T1000 (cell line): ENCODE measurements at regions not wholly inside any gene's neighbourhood (a gene's known extent, or its start where the extent isn't known, plus 50 kb on each side); places are given as distances from the start of the nearest gene placed in this dataset.

Source experiments
- DNase-seq: peaks from one replicate; lab custom pipeline; 2025; ENCODE audit warnings: mixed read lengths; lab: John Stamatoyannopoulos, UW

GRCh38 chr3:194995334-194995733 is 275.6 kb downstream of the XXYLT1 start:
- no peak for DNase-seq

DNA sequence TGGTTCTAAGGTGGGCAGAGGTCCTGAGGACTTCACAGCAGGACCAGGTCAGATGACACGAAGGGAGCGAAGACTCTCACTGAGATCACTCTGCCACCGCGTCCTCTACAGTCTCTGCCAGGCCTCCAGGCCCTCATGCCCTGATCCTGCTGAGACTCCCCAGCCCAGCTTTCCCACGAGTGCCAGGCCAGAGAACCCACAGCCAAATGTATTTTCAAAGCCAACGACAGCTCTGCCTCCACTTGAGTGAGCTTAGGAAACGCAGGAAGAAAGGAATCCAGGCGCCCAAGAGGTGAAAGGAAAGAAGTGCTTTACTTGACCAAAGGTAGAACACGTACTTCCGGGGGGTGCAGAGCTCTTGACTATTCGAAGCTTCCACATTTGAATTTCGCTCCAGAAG is 275.0 kb downstream of the XXYLT1 start:
- DNase-seq: no peak

GRCh38 chr3:194996746-194997145 is 274.2 kb downstream of the XXYLT1 start:
- DNase-seq: no peak

DNA sequence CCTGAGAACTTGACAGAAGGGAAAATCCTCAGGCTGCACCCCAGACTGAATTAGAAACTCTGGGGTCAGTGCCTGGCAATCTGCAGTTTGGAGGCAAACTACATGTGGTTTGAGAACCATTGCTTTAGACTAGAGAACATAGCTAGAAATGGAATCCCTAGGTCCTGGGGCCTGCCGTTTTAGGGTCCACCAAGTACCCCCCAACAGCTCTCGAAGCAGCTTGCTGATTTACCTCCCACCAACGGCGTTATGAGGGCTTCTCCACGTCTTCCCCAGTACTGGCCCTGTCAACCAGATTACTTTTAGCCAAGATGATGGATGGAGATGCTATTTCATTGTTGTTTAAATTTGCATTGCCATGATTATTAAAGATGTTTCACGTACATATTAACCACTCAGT is 272.5 kb downstream of the XXYLT1 start:
- no peak for DNase-seq

GRCh38 chr3:194998948-194999347 is 272.0 kb downstream of the XXYLT1 start:
- DNase-seq: no peak

GRCh38 chr3:194999491-194999890 is 271.5 kb downstream of the XXYLT1 start:
- DNase-seq: no peak

DNA sequence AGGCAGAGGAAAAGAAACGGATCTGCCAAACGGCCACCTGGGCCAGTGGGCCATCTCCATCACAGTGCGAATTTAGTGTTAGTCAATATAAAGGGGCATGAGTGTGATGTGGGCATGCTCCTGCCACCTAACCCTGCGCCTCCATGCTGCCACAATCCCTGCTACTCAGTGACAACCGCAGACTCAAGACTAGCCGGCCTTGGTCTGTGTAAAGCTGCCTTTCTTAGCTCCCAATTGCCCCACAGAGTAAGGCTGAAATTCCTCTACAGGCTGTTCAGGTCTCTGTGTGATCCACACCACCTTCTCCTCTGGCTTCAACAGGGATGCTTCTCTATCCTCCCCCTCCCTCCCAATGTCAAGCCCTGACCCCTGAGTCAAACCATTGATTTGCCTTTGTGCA is 269.7 kb downstream of the XXYLT1 start:
- no peak for DNase-seq

- DNase-seq: no peak
Measured at GRCh38 chr3:195001961-195002861, 268.7 kb downstream of the XXYLT1 start.

GRCh38 chr3:195003006-195003892 is 267.7 kb downstream of the XXYLT1 start:
- no peak for DNase-seq

DNA sequence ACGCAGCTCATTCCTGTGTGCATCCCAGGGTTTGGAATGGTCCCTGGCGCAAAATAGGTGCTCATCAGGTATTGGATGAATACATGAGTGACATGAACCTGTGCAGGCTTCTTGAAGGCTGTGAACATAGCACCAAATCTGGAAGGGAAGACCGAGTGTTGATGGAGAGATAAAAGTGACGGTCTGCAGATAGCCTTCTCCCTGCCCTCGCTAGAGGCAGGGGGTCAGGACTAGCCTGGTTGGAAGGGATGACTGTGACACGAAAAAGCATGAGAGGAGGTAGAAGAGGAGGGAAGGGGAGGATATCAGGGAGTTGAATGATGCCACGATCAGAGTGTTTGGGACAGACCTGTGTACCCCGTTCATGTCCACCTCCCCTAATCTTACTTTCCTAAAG is 267.1 kb downstream of the XXYLT1 start:
- no peak for DNase-seq

DNA sequence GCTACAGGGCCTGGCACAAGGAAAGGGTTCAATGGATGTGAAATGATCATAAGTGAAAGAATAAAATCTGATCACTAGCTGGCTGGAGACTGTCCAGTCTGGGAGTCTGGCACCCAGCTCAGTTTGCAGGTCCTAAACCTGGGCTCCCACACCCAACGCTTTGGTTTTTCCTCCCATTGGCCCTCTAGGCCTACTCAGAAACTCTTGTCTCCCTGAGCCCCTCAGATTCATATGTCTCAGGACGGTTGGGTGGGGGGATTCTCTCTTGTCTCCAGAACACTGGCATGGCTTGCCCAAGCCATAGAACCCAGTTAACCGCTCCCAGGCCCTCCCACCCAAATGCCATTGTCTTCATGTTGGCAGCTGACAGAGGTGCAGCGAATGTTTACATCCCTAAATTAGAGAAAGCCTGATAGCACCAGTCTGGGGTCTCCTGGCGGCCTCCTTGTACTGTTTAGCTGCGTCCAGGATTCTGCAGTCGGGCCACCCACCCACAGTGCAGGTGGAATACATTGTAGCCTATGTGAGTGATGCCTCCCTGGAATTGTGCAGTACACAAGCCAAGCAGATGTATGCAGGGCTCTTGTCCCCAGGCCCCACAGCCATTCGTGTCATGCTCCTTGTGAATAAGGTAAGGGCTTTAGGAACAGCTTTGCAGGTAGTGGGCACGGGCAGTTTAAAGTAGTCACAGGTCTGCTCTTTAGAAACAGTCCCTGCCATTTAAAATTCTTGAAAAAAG is 266.3 kb downstream of the XXYLT1 start:
- DNase-seq: no peak

GRCh38 chr3:195005251-195005620 is 265.7 kb downstream of the XXYLT1 start:
- DNase-seq: no peak

GRCh38 chr3:195005759-195006510 is 265.0 kb downstream of the XXYLT1 start:
- DNase-seq: no peak

DNA sequence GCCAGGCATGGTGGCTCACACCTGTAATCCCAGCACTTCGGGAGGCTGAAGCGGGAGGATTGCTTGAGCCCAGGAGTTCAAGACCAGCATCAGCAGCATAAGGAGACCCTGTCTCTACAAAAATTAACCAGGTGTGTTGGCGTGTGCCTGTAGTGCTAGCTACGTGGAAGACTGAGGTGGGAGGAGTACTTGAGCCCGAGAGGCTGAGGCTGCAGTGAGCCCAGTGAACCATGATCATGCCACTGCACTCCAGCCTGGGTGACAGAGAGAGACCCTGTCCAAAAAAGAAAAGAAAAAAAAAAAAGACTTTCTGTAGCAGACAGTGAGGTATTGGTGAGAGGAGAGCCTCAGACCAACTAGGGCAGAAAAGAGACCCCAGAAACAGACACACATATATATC is 263.8 kb downstream of the XXYLT1 start:
- DNase-seq: no peak

GRCh38 chr3:195007766-195008165 is 263.2 kb downstream of the XXYLT1 start:
- DNase-seq: no peak

DNA sequence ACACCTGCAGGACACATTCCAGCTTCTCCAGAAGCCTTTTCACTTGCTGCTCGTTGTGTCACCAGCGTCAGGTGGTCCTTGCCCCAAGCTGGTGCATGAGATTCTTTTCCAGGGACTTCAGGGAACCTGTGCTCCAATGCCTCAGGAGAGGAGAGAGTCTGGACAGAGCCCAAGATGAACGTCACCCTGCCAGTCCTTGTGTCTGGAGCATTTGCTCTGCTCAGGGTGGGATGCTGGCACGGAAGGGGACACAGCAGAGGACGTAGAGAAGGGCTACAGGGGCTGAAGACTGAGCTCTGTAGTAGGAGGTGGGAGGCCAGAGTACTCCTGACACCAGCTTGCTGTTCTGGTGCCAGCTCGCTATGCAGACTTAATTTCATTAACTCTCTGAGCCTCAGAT is 262.1 kb downstream of the XXYLT1 start:
- no peak for DNase-seq

- DNase-seq: no peak
Measured at GRCh38 chr3:195009616-195010015, 261.3 kb downstream of the XXYLT1 start.

GRCh38 chr3:195010551-195011100 is 260.3 kb downstream of the XXYLT1 start:
- no peak for DNase-seq

- DNase-seq: no peak
Measured at GRCh38 chr3:195011231-195011834, 259.6 kb downstream of the XXYLT1 start.

GRCh38 chr3:195012100-195012499 is 258.9 kb downstream of the XXYLT1 start:
- no peak for DNase-seq

DNA sequence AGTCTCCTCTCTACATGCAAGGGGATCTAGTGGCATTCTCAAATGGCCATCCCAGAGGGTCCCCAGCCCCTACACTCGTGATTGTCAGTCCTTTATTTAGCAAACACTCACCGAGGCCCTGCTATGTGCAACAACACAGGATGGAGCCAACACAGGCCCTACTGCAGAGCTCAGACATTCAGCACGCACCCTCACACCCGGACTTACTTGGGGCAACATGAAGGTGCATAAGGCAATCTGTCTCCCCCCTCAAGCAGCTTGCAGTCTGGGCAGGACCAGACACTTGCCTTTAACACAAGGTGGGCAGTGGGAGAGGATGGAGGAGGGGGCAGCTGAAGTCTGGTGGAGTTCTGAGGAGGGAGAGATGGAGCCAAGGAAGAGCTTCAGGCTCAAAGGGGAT is 258.4 kb downstream of the XXYLT1 start:
- no peak for DNase-seq
